HepG2 (cell line): ENCODE measurements at regions not wholly inside any gene's neighbourhood (a gene's known extent, or its start where the extent isn't known, plus 50 kb on each side); places are given as distances from the start of the nearest gene placed in this dataset.

Source experiments
- ATAC-seq: fragments of 200-7000 bp; cut with Tn5 transposase; 3 replicates; pipeline ENCODE4 v1.9.1; 2020; ENCODE audit warnings: mild to moderate bottlenecking, moderate library complexity
- BruUV-seq: library from RNA; stranded (reverse); fragments of 400-500 nt; replicated peaks from 2 replicates; lab custom pipeline; 2021; lab: Mats Ljungman, UMichigan
- CTCF ChIA-PET: fragments of 300-600 bp; formaldehyde crosslinking; extraction: SDS; loops from one replicate; lab custom pipeline; 2021; ENCODE audit warnings: low total read pairs, inconsistent platforms, low intra/inter-chr PET ratio; lab: Yijun Ruan, JAX
- POLR2A ChIA-PET: fragments of 350-600 bp; sonication (Branson Sonifier 250); formaldehyde crosslinking; loops from one replicate; lab custom pipeline; 2020; ENCODE audit warnings: antibody characterized with exemption, inconsistent platforms; lab: Yijun Ruan, JAX
- DNase-seq: peaks from one replicate; pipeline ENCODE4 v3.0.0-alpha.2; 2015; ENCODE audit warnings: low spot score
- FAIRE-seq: peaks from 3 replicates; lab custom pipeline; 2011; peaks lifted over from hg19 to GRCh38; lab: Jason Lieb, UNC
- H2AFZ ChIP-seq: one replicate; pipeline ENCODE4 v1.6.1; 2011; ENCODE audit warnings: low read length, inconsistent platforms
- H3K27ac ChIP-seq: fragments of 300-600 bp; 3 replicates; pipeline ENCODE4 v1.8.0; 2011; ENCODE audit warnings: mixed run types, mild to moderate bottlenecking, mixed read lengths, low read length, inconsistent platforms; ENCODE audit not compliant: insufficient read depth; ENCODE audit errors: extremely low read length
- H3K27me3 ChIP-seq, 2 experiments: fragments of 200-600 bp in 1 of 2; 2 replicates in 1 of 2; 3 replicates in 1 of 2; pipeline versions ENCODE4 v1.6.0 to v1.8.0; 2011; ENCODE audit warnings: low read length in 2 of 2, mild to moderate bottlenecking in 2 of 2, moderate library complexity in 2 of 2, inconsistent platforms in 1 of 2; ENCODE audit not compliant: insufficient read depth in 2 of 2, control insufficient read depth in 1 of 2
- H3K36me3 ChIP-seq, 2 experiments: fragments of 200-600 bp in 1 of 2; replicated peaks in 1 of 2; 2 replicates in 1 of 2; 3 replicates in 1 of 2; pipeline versions ENCODE4 v1.5.1 to v1.8.0; 2011; ENCODE audit warnings: low read length in 2 of 2, inconsistent platforms in 1 of 2; ENCODE audit not compliant: insufficient read depth in 2 of 2, control insufficient read depth in 1 of 2
- H3K4me1 ChIP-seq: 2 replicates; pipeline ENCODE4 v1.5.1; 2012; ENCODE audit warnings: low read length, inconsistent platforms; ENCODE audit not compliant: insufficient read depth
- H3K4me2 ChIP-seq: 2 replicates; pipeline ENCODE4 v1.6.0; 2011; ENCODE audit warnings: low read depth, low read length, inconsistent platforms
- H3K4me3 ChIP-seq, 3 experiments: fragments of 200-600 bp in 1 of 3; sonication (generic), shearing (Covaris generic) in 1 of 3; replicated peaks in 1 of 3; 2 replicates each; pipeline ENCODE4 v1.5.1; 2011 to 2016; ENCODE audit warnings: low read length in 3 of 3, inconsistent platforms in 2 of 3, low read depth in 2 of 3, mild to moderate bottlenecking in 2 of 3, control low read depth in 1 of 3, mixed read lengths in 1 of 3; ENCODE audit not compliant: insufficient read depth in 1 of 3
- H3K79me2 ChIP-seq: one replicate; pipeline ENCODE4 v1.6.1; 2011; ENCODE audit warnings: low read length, inconsistent platforms; ENCODE audit not compliant: insufficient read depth
- H3K9ac ChIP-seq: 2 replicates; pipeline ENCODE4 v1.6.0; 2011; ENCODE audit warnings: mild to moderate bottlenecking, low read depth, low read length, inconsistent platforms; ENCODE audit not compliant: insufficient read depth
- H3K9me3 ChIP-seq: 2 replicates; pipeline ENCODE4 v1.5.1; 2012; ENCODE audit warnings: mild to moderate bottlenecking, low read length
- H4K20me1 ChIP-seq: 2 replicates; pipeline ENCODE4 v1.6.0; 2011; ENCODE audit warnings: inconsistent platforms, mild to moderate bottlenecking, low read length, moderate library complexity; ENCODE audit not compliant: insufficient read depth
- CBFB ChIP-seq: sonication (generic); formaldehyde crosslinking; IDR thresholded peaks from 2 replicates; pipeline ENCODE4 v1.4.0; 2020; ENCODE audit warnings: missing genetic modification reagents
- KDM4B ChIP-seq: sonication (generic); formaldehyde crosslinking; IDR thresholded peaks from 2 replicates; pipeline ENCODE4 v1.4.0; 2020; ENCODE audit warnings: missing genetic modification reagents
- KLF15 ChIP-seq: sonication (generic); formaldehyde crosslinking; IDR thresholded peaks from 2 replicates; pipeline ENCODE4 v1.8.1; 2023; ENCODE audit warnings: borderline replicate concordance, mild to moderate bottlenecking, inconsistent platforms, missing genetic modification reagents, mixed read lengths
- MAFK ChIP-seq, 2 experiments: IDR thresholded peaks in 1 of 2; conservative IDR thresholded peaks in 1 of 2; 2 replicates each; pipeline ENCODE4 v1.6.1; 2011; ENCODE audit warnings: improper control_type of control experiment in 2 of 2, low read length in 2 of 2
- NR2C2 ChIP-seq: sonication (generic); formaldehyde crosslinking; IDR thresholded peaks from 2 replicates; pipeline ENCODE4 v1.4.0; 2020; ENCODE audit warnings: missing genetic modification reagents, mild to moderate bottlenecking, moderate library complexity, borderline replicate concordance
- ZNF749 ChIP-seq: sonication (generic); formaldehyde crosslinking; IDR thresholded peaks from 2 replicates; pipeline ENCODE4 v1.8.0; 2022; ENCODE audit warnings: mild to moderate bottlenecking, missing genetic modification reagents, moderate library complexity, borderline replicate concordance
- ZNF772 ChIP-seq: sonication (generic); formaldehyde crosslinking; IDR thresholded peaks from 2 replicates; pipeline ENCODE4 v1.5.0; 2020; ENCODE audit warnings: mild to moderate bottlenecking, missing genetic modification reagents
- in situ Hi-C: cut with HindIII; loops from 2 replicates; pipeline ENCODE4 v1.10.0; 2017; ENCODE audit warnings: low pct_unique_long_range_greater_than_20kb; ENCODE audit not compliant: extremely low pct_ligation_motif_present
- intact Hi-C: fragments of 100-400 bp; cut with micrococcal nuclease; formaldehyde crosslinking; loops from one replicate; pipeline ENCODE4 v1.10.0; 2022; ENCODE audit not compliant: unreplicated experiment
- TF ChIP-seq, protein P1 (sequence below): fragments of 450-650 bp; IDR thresholded peaks from 2 replicates; pipeline ENCODE4 v1.6.1; 2017
- TF ChIP-seq, protein P2 (sequence below): sonication (generic); formaldehyde crosslinking; IDR thresholded peaks from 2 replicates; pipeline ENCODE4 v1.4.0; 2020; ENCODE audit warnings: missing genetic modification reagents

DNA sequence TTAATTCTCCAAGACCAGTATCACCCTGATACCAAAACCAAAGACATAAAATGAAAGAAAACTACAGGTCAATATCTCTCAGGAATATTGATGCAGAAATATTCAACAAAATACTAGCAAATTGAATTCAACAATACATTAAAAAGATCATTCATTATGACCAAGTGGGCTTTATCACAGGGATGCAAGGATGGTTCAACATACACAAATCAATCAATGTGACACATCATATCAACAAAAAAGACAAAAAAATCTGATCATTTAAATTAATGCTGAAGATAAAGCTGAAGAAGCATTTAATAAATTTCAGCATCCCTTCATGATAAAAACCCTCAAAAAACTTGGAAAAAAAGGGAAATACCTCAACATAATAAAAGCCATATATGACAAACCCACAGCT, 341.4 kb downstream of the GUCY2F start:
- CTCF ChIA-PET, result no interaction called here

More for the DNA sequence above, 341.4 kb downstream of the GUCY2F start:
- ATAC-seq (no peak), FAIRE-seq (no peak), DNase-seq (no peak)
- no peaks in the 10 kb centered on the region for H3K4me1 ChIP-seq
- no peaks in the 10 kb centered on the region for H3K79me2 ChIP-seq
- in situ Hi-C loops (no loop called here), intact Hi-C loops (no loop called here)
- H3K36me3 ChIP-seq, result no peaks in the 10 kb centered on the region
- H4K20me1 ChIP-seq, result no peaks in the 10 kb centered on the region
- H3K4me3 ChIP-seq, result no peak overlapping the region
- no peak overlapping the region for H3K4me2 ChIP-seq
- POLR2A ChIA-PET, result no interaction called here
- H2AFZ ChIP-seq, result no peak overlapping the region
- no peaks in the 10 kb centered on the region for H3K27me3 ChIP-seq
- TF ChIP-seq ZNF772 (CRISPR knock-in tag) (no peak), ZNF749 (CRISPR knock-in tag) (no peak), NR2C2 (no peak), KLF15 (CRISPR knock-in tag) (no peak), KDM4B (CRISPR knock-in tag) (no peak), CBFB (CRISPR knock-in tag) (no peak), MAFK (conservative IDR thresholded peaks at IDR 0.05 in 1 of 2, IDR thresholded peaks at IDR 0.05 in 1 of 2; ENCODE audit: low read length in 2 of 2) (no peak)
- TF ChIP-seq, protein P1, sequence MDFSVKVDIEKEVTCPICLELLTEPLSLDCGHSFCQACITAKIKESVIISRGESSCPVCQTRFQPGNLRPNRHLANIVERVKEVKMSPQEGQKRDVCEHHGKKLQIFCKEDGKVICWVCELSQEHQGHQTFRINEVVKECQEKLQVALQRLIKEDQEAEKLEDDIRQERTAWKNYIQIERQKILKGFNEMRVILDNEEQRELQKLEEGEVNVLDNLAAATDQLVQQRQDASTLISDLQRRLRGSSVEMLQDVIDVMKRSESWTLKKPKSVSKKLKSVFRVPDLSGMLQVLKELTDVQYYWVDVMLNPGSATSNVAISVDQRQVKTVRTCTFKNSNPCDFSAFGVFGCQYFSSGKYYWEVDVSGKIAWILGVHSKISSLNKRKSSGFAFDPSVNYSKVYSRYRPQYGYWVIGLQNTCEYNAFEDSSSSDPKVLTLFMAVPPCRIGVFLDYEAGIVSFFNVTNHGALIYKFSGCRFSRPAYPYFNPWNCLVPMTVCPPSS, result no peak
- TF ChIP-seq, protein P2, sequence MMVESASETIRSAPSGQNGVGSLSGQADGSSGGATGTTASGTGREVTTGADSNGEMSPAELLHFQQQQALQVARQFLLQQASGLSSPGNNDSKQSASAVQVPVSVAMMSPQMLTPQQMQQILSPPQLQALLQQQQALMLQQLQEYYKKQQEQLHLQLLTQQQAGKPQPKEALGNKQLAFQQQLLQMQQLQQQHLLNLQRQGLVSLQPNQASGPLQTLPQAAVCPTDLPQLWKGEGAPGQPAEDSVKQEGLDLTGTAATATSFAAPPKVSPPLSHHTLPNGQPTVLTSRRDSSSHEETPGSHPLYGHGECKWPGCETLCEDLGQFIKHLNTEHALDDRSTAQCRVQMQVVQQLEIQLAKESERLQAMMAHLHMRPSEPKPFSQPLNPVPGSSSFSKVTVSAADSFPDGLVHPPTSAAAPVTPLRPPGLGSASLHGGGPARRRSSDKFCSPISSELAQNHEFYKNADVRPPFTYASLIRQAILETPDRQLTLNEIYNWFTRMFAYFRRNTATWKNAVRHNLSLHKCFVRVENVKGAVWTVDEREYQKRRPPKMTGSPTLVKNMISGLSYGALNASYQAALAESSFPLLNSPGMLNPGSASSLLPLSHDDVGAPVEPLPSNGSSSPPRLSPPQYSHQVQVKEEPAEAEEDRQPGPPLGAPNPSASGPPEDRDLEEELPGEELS (CRISPR knock-in tag), result no peak
- H3K27ac ChIP-seq, result no peak overlapping the region
- BruUV-seq, result no TSS peak
- H3K9ac ChIP-seq, result no peak overlapping the region
- H3K9me3 ChIP-seq, result no peaks in the 10 kb centered on the region
